CD14-positive monocyte (primary cell): ENCODE measurements at regions not wholly inside any gene's neighbourhood (a gene's known extent, or its start where the extent isn't known, plus 50 kb on each side); places are given as distances from the start of the nearest gene placed in this dataset.

Experiments used
- DNase-seq, 3 donors: peaks; one replicate each; pipeline ENCODE4 v3.0.0-alpha.2; 2011 to 2022
- H2AFZ ChIP-seq: 2 replicates; pipeline ENCODE4 v1.6.0; 2012; ENCODE audit warnings: mild to moderate bottlenecking, low read depth, low read length, inconsistent platforms; ENCODE audit not compliant: insufficient read depth, poor library complexity, severe bottlenecking
- H3K27ac ChIP-seq, 2 donors: 1 replicate in 1 of 2; 2 replicates in 1 of 2; pipeline ENCODE4 v1.5.1; 2012 to 2013; ENCODE audit warnings: low read length in 2 of 2, control low read depth in 1 of 2, inconsistent platforms in 1 of 2, low read depth in 1 of 2, mild to moderate bottlenecking in 1 of 2
- H3K27me3 ChIP-seq, 2 donors: one replicate each; pipeline versions ENCODE4 v1.6.0 to v1.6.1; 2011 to 2013; ENCODE audit warnings: low read length in 2 of 2; ENCODE audit not compliant: control insufficient read depth in 2 of 2, insufficient read depth in 2 of 2
- H3K36me3 ChIP-seq, 2 donors: replicated peaks in 1 of 2; 1 replicate in 1 of 2; 2 replicates in 1 of 2; pipeline versions ENCODE4 v1.5.1 to v1.6.1; 2012 to 2013; ENCODE audit warnings: low read length in 2 of 2, control low read depth in 1 of 2, inconsistent platforms in 1 of 2, mild to moderate bottlenecking in 1 of 2; ENCODE audit not compliant: insufficient read depth in 2 of 2, control insufficient read depth in 1 of 2
- H3K4me1 ChIP-seq, 2 donors: 1 replicate in 1 of 2; 2 replicates in 1 of 2; pipeline versions ENCODE4 v1.5.1 to v1.6.1; 2012 to 2013; ENCODE audit warnings: low read length in 2 of 2, control low read depth in 1 of 2, inconsistent platforms in 1 of 2, mild to moderate bottlenecking in 1 of 2, moderate library complexity in 1 of 2; ENCODE audit not compliant: insufficient read depth in 2 of 2, control insufficient read depth in 1 of 2
- H3K4me2 ChIP-seq: replicated peaks from 2 replicates; pipeline ENCODE3; 2012; ENCODE audit warnings: low read length, moderate library complexity, mild to moderate bottlenecking; ENCODE audit not compliant: poor library complexity, severe bottlenecking; ENCODE audit errors: extremely low read depth
- H3K4me3 ChIP-seq, 3 experiments: fragments of 200-600 bp in 1 of 3; sonication (generic) in 1 of 3; replicated peaks in 1 of 3; 1 replicate in 2 of 3; 2 replicates in 1 of 3; pipeline ENCODE4 v1.5.1; 2011 to 2013; ENCODE audit warnings: low read length in 3 of 3, mild to moderate bottlenecking in 3 of 3, control low read depth in 2 of 3, low read depth in 2 of 3, inconsistent platforms in 1 of 3, moderate library complexity in 1 of 3
- H3K79me2 ChIP-seq: 2 replicates; pipeline ENCODE4 v1.6.0; 2012; ENCODE audit warnings: mild to moderate bottlenecking, control low read depth, inconsistent platforms, low read length, moderate library complexity; ENCODE audit not compliant: insufficient read depth
- H3K9ac ChIP-seq: 2 replicates; pipeline ENCODE4 v1.6.0; 2017; ENCODE audit warnings: low read length, mild to moderate bottlenecking; ENCODE audit not compliant: insufficient read depth, poor library complexity, severe bottlenecking
- H3K9me3 ChIP-seq, 2 donors: replicated peaks in 1 of 2; 1 replicate in 1 of 2; 2 replicates in 1 of 2; pipeline versions ENCODE4 v1.5.1 to v1.6.1; 2012 to 2013; ENCODE audit warnings: low read length in 2 of 2, control low read depth in 1 of 2; ENCODE audit not compliant: control insufficient read depth in 1 of 2, insufficient read depth in 1 of 2
- H4K20me1 ChIP-seq: 2 replicates; pipeline ENCODE4 v1.6.0; 2012; ENCODE audit warnings: mild to moderate bottlenecking, low read length, control low read depth, moderate library complexity; ENCODE audit not compliant: insufficient read depth
- H3K27ac Mint-ChIP-seq, 7 donors: one replicate each; pipeline ENCODE4 v1.8.0; 2020; ENCODE audit warnings: mild to moderate bottlenecking in 7 of 7, mixed read lengths in 7 of 7, moderate library complexity in 6 of 7, inconsistent platforms in 2 of 7
- H3K27me3 Mint-ChIP-seq, 3 donors: one replicate each; pipeline ENCODE4 v1.8.0; 2021 to 2022; ENCODE audit warnings: low read depth in 3 of 3, mild to moderate bottlenecking in 3 of 3, mixed read lengths in 3 of 3, moderate library complexity in 3 of 3, inconsistent platforms in 1 of 3
- H3K36me3 Mint-ChIP-seq, 2 donors: one replicate each; pipeline ENCODE4 v1.8.0; 2020; ENCODE audit warnings: mixed read lengths in 2 of 2, inconsistent platforms in 1 of 2, mild to moderate bottlenecking in 1 of 2
- H3K4me1 Mint-ChIP-seq: one replicate; pipeline ENCODE4 v1.8.0; 2020; ENCODE audit warnings: mild to moderate bottlenecking, mixed read lengths
- H3K4me3 Mint-ChIP-seq, 2 donors: one replicate each; pipeline ENCODE4 v1.8.0; 2020; ENCODE audit warnings: mild to moderate bottlenecking in 2 of 2, mixed read lengths in 2 of 2, moderate library complexity in 1 of 2
- H3K9me3 Mint-ChIP-seq, 7 donors: one replicate each; pipeline ENCODE4 v1.8.0; 2020 to 2022; ENCODE audit warnings: mixed read lengths in 7 of 7, mild to moderate bottlenecking in 6 of 7, moderate library complexity in 6 of 7, inconsistent platforms in 2 of 7
- WGBS: methylation state at CpG from one replicate; pipeline ENCODE4 v1.1.5; 2013; ENCODE audit warnings: missing lambda C conversion rate; ENCODE audit not compliant: insufficient coverage; 5-methylcytosine and 5-hydroxymethylcytosine counted together
- intact Hi-C, 2 donors: fragments of 100-400 bp; cut with micrococcal nuclease; formaldehyde crosslinking; loops; one replicate each; pipeline versions ENCODE4 v1.15.0 to v1.15.1; 2023
- TF ChIP-seq, protein P1 (sequence below): fragments of 200-600 bp; IDR thresholded peaks from one replicate; pipeline ENCODE4 v1.8.0; 2022; ENCODE audit warnings: antibody characterized with exemption, mild to moderate bottlenecking

DNA sequence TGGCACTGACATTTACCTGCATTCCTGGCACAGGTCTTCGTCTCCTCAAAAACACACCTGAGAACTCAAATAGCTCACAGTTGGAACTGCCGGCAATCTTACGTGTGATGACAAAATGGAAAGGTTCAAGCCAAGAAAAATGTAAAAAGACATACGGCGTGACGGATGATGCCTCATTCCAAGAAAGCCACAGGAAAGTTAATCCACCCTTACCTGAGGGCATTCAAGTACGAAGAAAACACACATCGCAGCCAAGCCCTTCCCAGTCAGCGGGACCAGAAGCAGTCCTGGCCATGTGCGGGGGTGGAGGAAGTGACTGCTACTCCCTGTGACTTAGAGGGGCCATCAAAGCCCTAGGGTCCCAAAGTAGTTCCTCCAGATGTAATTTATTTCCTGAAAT is 986.3 kb upstream of the CELF4 start:
- H4K20me1 ChIP-seq: no peaks in the 10 kb centered on the region
- no peak overlapping the region for H3K4me3 Mint-ChIP-seq
- DNase-seq: no peak
- no peak overlapping the region for H3K9ac ChIP-seq
- H3K4me1 Mint-ChIP-seq: no peaks in the 10 kb centered on the region
- no peak overlapping the region for H2AFZ ChIP-seq
- intact Hi-C loops: no loop called here
- WGBS: 95% methylated on average over 6 of the region's 10 CpGs
- H3K79me2 ChIP-seq: no peaks in the 10 kb centered on the region
- H3K36me3 ChIP-seq: no peaks in the 10 kb centered on the region
- H3K9me3 ChIP-seq: peaks cover 0 to 4% of the 10 kb centered on the region in 2 donors
- H3K4me2 ChIP-seq: no peak overlapping the region
- H3K4me1 ChIP-seq: no peaks in the 10 kb centered on the region
- peaks cover 0 to 3% (median 0%) of the 10 kb centered on the region in 3 donors for H3K27me3 Mint-ChIP-seq
- no peak overlapping the region for H3K4me3 ChIP-seq
- no peak overlapping the region for H3K27ac ChIP-seq
- TF ChIP-seq, protein P1, sequence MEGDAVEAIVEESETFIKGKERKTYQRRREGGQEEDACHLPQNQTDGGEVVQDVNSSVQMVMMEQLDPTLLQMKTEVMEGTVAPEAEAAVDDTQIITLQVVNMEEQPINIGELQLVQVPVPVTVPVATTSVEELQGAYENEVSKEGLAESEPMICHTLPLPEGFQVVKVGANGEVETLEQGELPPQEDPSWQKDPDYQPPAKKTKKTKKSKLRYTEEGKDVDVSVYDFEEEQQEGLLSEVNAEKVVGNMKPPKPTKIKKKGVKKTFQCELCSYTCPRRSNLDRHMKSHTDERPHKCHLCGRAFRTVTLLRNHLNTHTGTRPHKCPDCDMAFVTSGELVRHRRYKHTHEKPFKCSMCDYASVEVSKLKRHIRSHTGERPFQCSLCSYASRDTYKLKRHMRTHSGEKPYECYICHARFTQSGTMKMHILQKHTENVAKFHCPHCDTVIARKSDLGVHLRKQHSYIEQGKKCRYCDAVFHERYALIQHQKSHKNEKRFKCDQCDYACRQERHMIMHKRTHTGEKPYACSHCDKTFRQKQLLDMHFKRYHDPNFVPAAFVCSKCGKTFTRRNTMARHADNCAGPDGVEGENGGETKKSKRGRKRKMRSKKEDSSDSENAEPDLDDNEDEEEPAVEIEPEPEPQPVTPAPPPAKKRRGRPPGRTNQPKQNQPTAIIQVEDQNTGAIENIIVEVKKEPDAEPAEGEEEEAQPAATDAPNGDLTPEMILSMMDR: no peak
- H3K36me3 Mint-ChIP-seq: no peaks in the 10 kb centered on the region
- H3K9me3 Mint-ChIP-seq: peaks cover 0 to 5% (median 3%) of the 10 kb centered on the region in 7 donors
- no peak overlapping the region for H3K27ac Mint-ChIP-seq
- no peaks in the 10 kb centered on the region for H3K27me3 ChIP-seq

DNA sequence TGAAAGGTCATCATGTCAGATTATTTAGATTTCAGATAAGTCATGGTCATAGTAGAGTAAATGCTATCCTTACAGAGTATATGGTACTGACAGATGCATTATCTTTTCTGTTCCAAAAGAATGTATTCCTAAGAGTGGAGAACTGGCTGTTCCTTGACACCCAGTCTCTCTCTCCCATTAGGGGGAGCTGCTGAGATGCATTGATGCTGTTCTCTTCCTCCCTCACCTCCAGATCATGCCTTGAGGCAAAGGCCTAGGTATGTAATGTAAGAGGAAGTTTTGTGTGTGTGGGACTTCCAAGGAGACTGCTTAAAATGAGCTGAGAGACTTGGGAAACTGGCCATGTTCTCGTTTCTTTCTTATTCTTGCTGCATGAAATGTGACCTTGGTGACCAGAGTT is 979.5 kb upstream of the CELF4 start:
- H3K4me1 ChIP-seq: no peaks in the 10 kb centered on the region
- intact Hi-C loops: no loop called here
- no peak overlapping the region for H3K27ac ChIP-seq
- Mint-ChIP-seq H3K27ac (no peak overlapping the region), H3K36me3 (no peaks in the 10 kb centered on the region), H3K4me3 (no peak overlapping the region), H3K27me3 (no peaks in the 10 kb centered on the region), H3K4me1 (no peaks in the 10 kb centered on the region), H3K9me3 (peaks cover 0 to 7% (median 0%) of the 10 kb centered on the region in 7 donors)
- no peak overlapping the region for H2AFZ ChIP-seq
- H3K9me3 ChIP-seq: no peaks in the 10 kb centered on the region
- no peaks in the 10 kb centered on the region for H3K79me2 ChIP-seq
- H3K9ac ChIP-seq: no peak overlapping the region
- no peaks in the 10 kb centered on the region for H4K20me1 ChIP-seq
- no peak overlapping the region for H3K4me3 ChIP-seq
- H3K27me3 ChIP-seq: no peaks in the 10 kb centered on the region
- TF ChIP-seq, protein P1: no peak
- no peak for DNase-seq
- H3K4me2 ChIP-seq: no peak overlapping the region
- WGBS: 75% methylated on average over 1 of the region's 1 CpG
- no peaks in the 10 kb centered on the region for H3K36me3 ChIP-seq
